Right renal cortex interstitium (tissue), 3 donors: ENCODE measurements at regions not wholly inside any gene's neighbourhood (a gene's known extent, or its start where the extent isn't known, plus 50 kb on each side); places are given as distances from the start of the nearest gene placed in this dataset.
"Not testable (repeated sequence)": the region's sequence is repeated elsewhere in the genome, so short reads cannot be mapped to it uniquely, and the experiment has no call there.

Experiments used
- DNase-seq, 3 donors: peaks; one replicate each; pipeline ENCODE4 v3.0.0-alpha.2; 2013; ENCODE audit warnings: low read depth in 3 of 3, low spot score in 2 of 3

GRCh38 chr4:164288578-164288977, 465.4 kb upstream of the SMIM31 start:
- no peak for DNase-seq

GRCh38 chr4:164293203-164293602, 460.7 kb upstream of the SMIM31 start:
- no peak for DNase-seq

GRCh38 chr4:164293743-164294142, 460.2 kb upstream of the SMIM31 start:
- no peak for DNase-seq

- no peak for DNase-seq
Observed at GRCh38 chr4:164301430-164301829, 452.5 kb upstream of the SMIM31 start.

GRCh38 chr4:164304101-164304639, 449.8 kb upstream of the SMIM31 start:
- no peak for DNase-seq

- DNase-seq, result no peak
Observed at GRCh38 chr4:164304861-164305260, 449.1 kb upstream of the SMIM31 start.

- no peak for DNase-seq
Observed at GRCh38 chr4:164307262-164307661, 446.7 kb upstream of the SMIM31 start.

GRCh38 chr4:164312671-164313070, 441.3 kb upstream of the SMIM31 start:
- DNase-seq, result no peak

- DNase-seq, result no peak
Observed at GRCh38 chr4:164313853-164314252, 440.1 kb upstream of the SMIM31 start.

- DNase-seq, result no peak
Observed at GRCh38 chr4:164318350-164318749, 435.6 kb upstream of the SMIM31 start.

GRCh38 chr4:164319688-164320087, 434.2 kb upstream of the SMIM31 start:
- DNase-seq, result no peak

GRCh38 chr4:164320847-164321246, 433.1 kb upstream of the SMIM31 start:
- no peak for DNase-seq

GRCh38 chr4:164326056-164326455, 427.9 kb upstream of the SMIM31 start:
- no peak for DNase-seq

- DNase-seq, result no peak
Observed at GRCh38 chr4:164337219-164337944, 416.5 kb upstream of the SMIM31 start.

GRCh38 chr4:164343472-164343976, 410.4 kb upstream of the SMIM31 start:
- DNase-seq, result no peak

GRCh38 chr4:164345756-164346155, 408.2 kb upstream of the SMIM31 start:
- DNase-seq, result no peak

GRCh38 chr4:164350061-164350460, 403.9 kb upstream of the SMIM31 start:
- DNase-seq, result no peak

GRCh38 chr4:164350716-164351115, 403.2 kb upstream of the SMIM31 start:
- DNase-seq, result not testable (repeated sequence)

- DNase-seq, result no peak
Observed at GRCh38 chr4:164357957-164358356, 396.0 kb upstream of the SMIM31 start.

GRCh38 chr4:164358400-164358799, 395.5 kb upstream of the SMIM31 start:
- DNase-seq, result no peak

- no peak for DNase-seq
Observed at GRCh38 chr4:164359881-164360280, 394.1 kb upstream of the SMIM31 start.

GRCh38 chr4:164368894-164369293, 385.0 kb upstream of the SMIM31 start:
- no peak for DNase-seq
